Parathyroid adenoma (tissue), 2 donors: ENCODE measurements at regions not wholly inside any gene's neighbourhood (a gene's known extent, or its start where the extent isn't known, plus 50 kb on each side); places are given as distances from the start of the nearest gene placed in this dataset.

Experiments used
- H2AFZ ChIP-seq: fragments of 300-600 bp; sonication (generic); one replicate; pipeline ENCODE4 v1.7.0; 2017; ENCODE audit warnings: antibody characterized with exemption, mild to moderate bottlenecking
- H3K27ac ChIP-seq: fragments of 300-600 bp; sonication (generic); one replicate; pipeline ENCODE4 v1.7.0; 2017
- H3K27me3 ChIP-seq: fragments of 300-600 bp; sonication (generic); one replicate; pipeline ENCODE4 v1.7.0; 2017; ENCODE audit warnings: low read length; ENCODE audit not compliant: control insufficient read depth, insufficient read depth
- H3K36me3 ChIP-seq: fragments of 300-600 bp; sonication (generic); one replicate; pipeline ENCODE4 v1.7.0; 2017; ENCODE audit warnings: low read length; ENCODE audit not compliant: control insufficient read depth, insufficient read depth
- H3K4me1 ChIP-seq: fragments of 300-600 bp; sonication (generic); one replicate; pipeline ENCODE4 v1.7.0; 2017; ENCODE audit warnings: control low read depth
- H3K4me2 ChIP-seq: fragments of 300-600 bp; sonication (generic); one replicate; pipeline ENCODE4 v1.7.0; 2017; ENCODE audit warnings: low read length
- H3K4me3 ChIP-seq: fragments of 300-600 bp; sonication (generic); one replicate; pipeline ENCODE4 v1.7.0; 2017; ENCODE audit warnings: low read depth, low read length
- H3K79me2 ChIP-seq: fragments of 300-600 bp; sonication (generic); one replicate; pipeline ENCODE4 v1.7.0; 2017; ENCODE audit warnings: control low read depth
- H3K9ac ChIP-seq: fragments of 300-600 bp; sonication (generic); one replicate; pipeline ENCODE4 v1.7.0; 2017; ENCODE audit warnings: mild to moderate bottlenecking
- H3K9me3 ChIP-seq: fragments of 300-600 bp; sonication (generic); one replicate; pipeline ENCODE4 v1.7.0; 2017; ENCODE audit warnings: low read length; ENCODE audit not compliant: control insufficient read depth
- CTCF ChIP-seq: fragments of 300-600 bp; sonication (generic); IDR thresholded peaks from one replicate; pipeline ENCODE4 v1.7.0; 2017; ENCODE audit warnings: antibody characterized with exemption, mild to moderate bottlenecking
- donor health status: primary hyperparathyroidism.

DNA sequence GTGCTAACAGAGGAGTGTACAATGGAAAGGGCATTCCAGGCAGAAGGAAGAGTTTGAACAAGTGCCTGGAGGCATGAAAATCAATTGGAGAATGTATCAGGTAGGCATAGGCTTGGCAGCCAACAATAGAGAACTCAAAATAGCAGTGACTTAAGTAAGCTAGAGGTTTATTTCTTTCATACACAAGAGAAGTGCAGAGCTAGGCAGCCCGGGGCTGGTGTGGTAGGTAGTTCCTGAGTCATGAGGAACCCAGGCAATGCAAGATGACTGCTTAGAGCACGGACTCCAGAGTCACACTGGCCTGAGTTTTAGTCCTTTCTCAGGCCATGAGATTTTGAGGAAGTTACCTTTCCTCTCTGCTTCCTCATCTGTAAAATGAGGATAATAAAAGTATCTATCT lies 74.8 kb upstream of the LRRN2 start:
- Histone ChIP-seq H3K79me2 (no peaks in the 10 kb centered on the region), H3K36me3 (no peaks in the 10 kb centered on the region), H3K27me3 (no peaks in the 10 kb centered on the region), H3K9me3 (no peaks in the 10 kb centered on the region), H3K4me2 (no peak overlapping the region), H3K4me3 (no peak overlapping the region), H3K9ac (no peak overlapping the region), H3K27ac (no peak overlapping the region), H2AFZ (no peak overlapping the region), H3K4me1 (no peaks in the 10 kb centered on the region)
- TF ChIP-seq CTCF: no peak

DNA sequence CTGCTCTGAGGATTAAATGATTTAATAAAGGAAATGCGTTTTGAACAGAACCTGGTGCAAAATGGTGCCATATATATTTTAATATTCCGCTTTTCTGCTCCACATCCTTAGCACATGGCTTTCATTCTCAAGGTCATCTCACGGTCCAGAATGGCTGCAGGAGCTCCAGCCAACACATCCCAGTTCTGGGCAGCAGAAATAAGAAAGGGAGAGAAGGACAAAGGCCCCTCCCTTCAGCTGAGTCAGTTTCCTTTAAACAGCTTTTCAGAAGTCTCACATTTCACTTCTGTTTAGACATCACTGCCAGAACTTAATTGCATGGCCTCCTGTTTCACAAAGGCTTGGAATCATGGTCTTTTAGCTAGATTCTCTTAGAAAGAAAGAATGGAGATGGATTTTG lies 75.2 kb upstream of the LRRN2 start:
- TF ChIP-seq CTCF: no peak
- no peaks in the 10 kb centered on the region for H3K4me1 ChIP-seq
- H3K9ac ChIP-seq: no peak overlapping the region
- no peak overlapping the region for H2AFZ ChIP-seq
- no peak overlapping the region for H3K4me2 ChIP-seq
- H3K36me3 ChIP-seq: no peaks in the 10 kb centered on the region
- H3K79me2 ChIP-seq: no peaks in the 10 kb centered on the region
- H3K9me3 ChIP-seq: no peaks in the 10 kb centered on the region
- no peaks in the 10 kb centered on the region for H3K27me3 ChIP-seq
- H3K4me3 ChIP-seq: no peak overlapping the region
- no peak overlapping the region for H3K27ac ChIP-seq

GRCh38 chr1:204763773-204764427 lies 78.4 kb upstream of the LRRN2 start:
- peak overlapping the region; percentile 28 for H3K4me2 ChIP-seq
- peak overlapping the region; percentile 46 for H2AFZ ChIP-seq
- H3K9ac ChIP-seq: no peak overlapping the region
- peak; percentile 62 for TF ChIP-seq CTCF
- no peaks in the 10 kb centered on the region for H3K27me3 ChIP-seq
- no peak overlapping the region for H3K27ac ChIP-seq
- no peaks in the 10 kb centered on the region for H3K9me3 ChIP-seq
- H3K79me2 ChIP-seq: no peaks in the 10 kb centered on the region
- H3K4me1 ChIP-seq: no peaks in the 10 kb centered on the region
- no peak overlapping the region for H3K4me3 ChIP-seq
- H3K36me3 ChIP-seq: no peaks in the 10 kb centered on the region

DNA sequence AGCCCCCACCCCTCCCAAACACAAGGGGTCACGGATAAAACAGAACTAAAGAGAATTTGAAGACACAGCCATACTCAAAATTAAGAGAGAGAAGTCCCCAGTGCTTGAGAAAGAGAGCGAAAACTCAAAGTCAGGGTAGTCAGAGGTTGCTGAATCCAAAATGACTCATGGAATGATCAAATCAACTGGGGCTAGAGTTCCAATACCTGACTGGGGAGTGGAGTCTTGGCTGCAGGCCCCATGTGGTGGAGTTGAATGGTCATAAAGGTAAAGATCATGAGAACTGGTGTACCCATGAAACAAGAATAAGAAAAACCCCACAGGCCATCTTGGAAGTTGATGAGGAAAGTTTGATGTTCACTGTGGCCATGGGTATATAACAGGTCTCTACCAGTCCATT lies 84.5 kb upstream of the LRRN2 start:
- no peak overlapping the region for H3K4me2 ChIP-seq
- no peaks in the 10 kb centered on the region for H3K36me3 ChIP-seq
- H3K27ac ChIP-seq: no peak overlapping the region
- H3K9ac ChIP-seq: no peak overlapping the region
- H3K4me3 ChIP-seq: no peak overlapping the region
- H2AFZ ChIP-seq: no peak overlapping the region
- H3K27me3 ChIP-seq: no peaks in the 10 kb centered on the region
- no peaks in the 10 kb centered on the region for H3K9me3 ChIP-seq
- no peaks in the 10 kb centered on the region for H3K4me1 ChIP-seq
- H3K79me2 ChIP-seq: no peaks in the 10 kb centered on the region
- TF ChIP-seq CTCF: no peak

DNA sequence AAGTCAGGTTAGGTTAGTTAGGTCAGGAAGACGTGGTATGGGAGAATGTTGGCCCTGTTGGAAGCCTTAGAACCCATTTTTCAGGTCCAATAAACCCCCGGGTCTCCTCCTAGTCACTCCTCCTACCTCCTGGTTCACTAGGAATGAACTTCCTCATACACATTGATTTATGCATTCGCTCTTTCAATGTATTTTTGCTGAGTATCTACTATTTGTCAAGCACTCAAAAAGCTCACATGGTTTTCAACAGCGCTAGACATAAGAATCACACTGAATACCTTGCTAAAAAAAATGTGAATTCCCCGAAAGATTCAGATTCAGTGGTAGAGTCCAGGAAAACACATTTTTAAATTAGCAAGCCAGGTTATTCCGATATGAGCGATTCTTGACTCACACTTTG lies 85.8 kb upstream of the LRRN2 start:
- Histone ChIP-seq H3K36me3 (no peaks in the 10 kb centered on the region), H3K79me2 (no peaks in the 10 kb centered on the region), H3K27me3 (no peaks in the 10 kb centered on the region), H3K9ac (no peak overlapping the region), H3K4me2 (no peak overlapping the region), H3K4me1 (no peaks in the 10 kb centered on the region), H3K4me3 (no peak overlapping the region), H2AFZ (no peak overlapping the region), H3K27ac (no peak overlapping the region), H3K9me3 (no peaks in the 10 kb centered on the region)
- TF ChIP-seq CTCF: no peak
